ENCODE measurements at regions not wholly inside any gene's neighbourhood (a gene's known extent, or its start where the extent isn't known, plus 50 kb on each side); places are given as distances from the start of the nearest gene placed in this dataset.

GRCh38 chr4:188778905-188779304 lies 639.7 kb downstream of the TRIML1 start:
- H2BK15ac ChIP-seq (ENCODE audit: low read depth, low read length) = no peak overlapping the region; the same call in 2 of the 3 replicates
- no peak overlapping the region; the same call in 1 of the 2 replicates for H3K23ac ChIP-seq (ENCODE audit: low read depth, low read length)
- WGBS, 2 experiments (ENCODE audit: extremely low coverage in 2 of 2, insufficient read length in 1 of 2) = no CpG with 5 or more reads among the region's 4 CpGs
- H4K91ac ChIP-seq (ENCODE audit: insufficient read depth, low read depth, low read length) = no peak overlapping the region
- no peaks in the 10 kb centered on the region for H3K9me3 ChIP-seq (ENCODE audit: control insufficient read depth, insufficient read depth, low read length)
- 0 out of 2 replicates have a peak overlapping the region, but pooled peaks have one; percentile 32 for H2BK20ac ChIP-seq (ENCODE audit: low read depth, low read length)
- ATAC-seq (ENCODE audit: low read depth) = peak; percentile 45
- H4K20me1 ChIP-seq (ENCODE audit: insufficient read depth, low read length) = no peaks in the 10 kb centered on the region
- TF ChIP-seq MAFK (IDR thresholded peaks at IDR 0.05; ENCODE audit: low read depth, low read length) = peak; percentile 74
- TF ChIP-seq, protein P1, sequence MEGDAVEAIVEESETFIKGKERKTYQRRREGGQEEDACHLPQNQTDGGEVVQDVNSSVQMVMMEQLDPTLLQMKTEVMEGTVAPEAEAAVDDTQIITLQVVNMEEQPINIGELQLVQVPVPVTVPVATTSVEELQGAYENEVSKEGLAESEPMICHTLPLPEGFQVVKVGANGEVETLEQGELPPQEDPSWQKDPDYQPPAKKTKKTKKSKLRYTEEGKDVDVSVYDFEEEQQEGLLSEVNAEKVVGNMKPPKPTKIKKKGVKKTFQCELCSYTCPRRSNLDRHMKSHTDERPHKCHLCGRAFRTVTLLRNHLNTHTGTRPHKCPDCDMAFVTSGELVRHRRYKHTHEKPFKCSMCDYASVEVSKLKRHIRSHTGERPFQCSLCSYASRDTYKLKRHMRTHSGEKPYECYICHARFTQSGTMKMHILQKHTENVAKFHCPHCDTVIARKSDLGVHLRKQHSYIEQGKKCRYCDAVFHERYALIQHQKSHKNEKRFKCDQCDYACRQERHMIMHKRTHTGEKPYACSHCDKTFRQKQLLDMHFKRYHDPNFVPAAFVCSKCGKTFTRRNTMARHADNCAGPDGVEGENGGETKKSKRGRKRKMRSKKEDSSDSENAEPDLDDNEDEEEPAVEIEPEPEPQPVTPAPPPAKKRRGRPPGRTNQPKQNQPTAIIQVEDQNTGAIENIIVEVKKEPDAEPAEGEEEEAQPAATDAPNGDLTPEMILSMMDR (conservative IDR thresholded peaks at IDR 0.05; ENCODE audit: low read depth, low read length) = no peak
- BruUV-seq (replicated peaks) = no TSS peak
- H3K9me1 ChIP-seq (ENCODE audit: insufficient read depth, low read length) = peaks cover 5% of the 10 kb centered on the region; the same call in 1 of the 2 replicates
- in situ Hi-C loops (cut with MboI; ENCODE audit: low sequenced_read_pairs) (no loop called here), intact Hi-C loops (cut with micrococcal nuclease) (loop anchor here (10.0 kb wide), 1 partner anchor 426 kb away; no protein-coding TSS in a partner anchor), dilution Hi-C loops (cut with HindIII; ENCODE audit: low sequenced_read_pairs, unreplicated experiment) (no loop called here)
- H3K4me1 ChIP-seq (ENCODE audit: control insufficient read depth, insufficient read depth, low read length) = peaks cover 5% of the 10 kb centered on the region; the same call in 1 of the 2 replicates
- no peaks in the 10 kb centered on the region for H3K36me3 ChIP-seq (ENCODE audit: control insufficient read depth, insufficient read depth, low read length)
- H3K79me1 ChIP-seq (ENCODE audit: low read depth in 1 of 2, low read length in 2 of 2) = no peaks in the 10 kb centered on the region
- H2AK5ac ChIP-seq (ENCODE audit: low read depth, low read length) = no peak overlapping the region
- H3K18ac ChIP-seq (ENCODE audit: low read depth, low read length) = no peak overlapping the region
- no peak overlapping the region for H3K9ac ChIP-seq (ENCODE audit: low read depth, low read length)
- no peak overlapping the region for H4K5ac ChIP-seq (ENCODE audit: low read depth, low read length)
- no peak overlapping the region for H3K56ac ChIP-seq (ENCODE audit: extremely low read depth, insufficient read depth, low read length)
- H2AFZ ChIP-seq (replicated peaks; ENCODE audit: low read length, poor library complexity) = no peak overlapping the region
- H3K27me3 ChIP-seq (ENCODE audit: control insufficient read depth, insufficient read depth, low read length) = no peaks in the 10 kb centered on the region
- peak overlapping the region; percentile 44; the same call in 1 of the 2 replicates for H3K14ac ChIP-seq (replicated peaks; ENCODE audit: low read depth, low read length)
- no peak overlapping the region for H2BK5ac ChIP-seq (ENCODE audit: low read depth, low read length, poor library complexity, severe bottlenecking)
- 0 out of 4 replicates have a peak overlapping the region, but pooled peaks of 1 of the 2 experiments have one; percentile 5 for H4K8ac ChIP-seq (ENCODE audit: low read depth in 2 of 2, low read length in 2 of 2)
- H3K27ac ChIP-seq (ENCODE audit: insufficient read depth, low read length) = no peak overlapping the region
- DNase-seq = peak; percentile 69
- no peak overlapping the region for H2BK120ac ChIP-seq (ENCODE audit: low read depth, low read length)
- peak overlapping the region; percentile 40; the same call in 1 of the 2 replicates for H3K4me2 ChIP-seq (ENCODE audit: low read depth, low read length)
- H2AK9ac ChIP-seq (replicated peaks; ENCODE audit: low read depth, low read length, poor library complexity) = no peak overlapping the region
- ChIA-PET POLR2A (ENCODE audit: unreplicated experiment) (no interaction called here), CTCF (interaction anchor here (0.9 kb wide), 1 partner anchor 20 kb away, joined by 3 read pairs; no protein-coding TSS in a partner anchor)
- no peak overlapping the region for H3K4me3 ChIP-seq (ENCODE audit: insufficient read depth, low read depth, low read length)
- no peak overlapping the region for H3K4ac ChIP-seq (ENCODE audit: low read depth, low read length)

Data from IMR-90 (cell line).